ENCODE measurements at regions not wholly inside any gene's neighbourhood (a gene's known extent, or its start where the extent isn't known, plus 50 kb on each side); places are given as distances from the start of the nearest gene placed in this dataset.
"Not testable (repeated sequence)": the region's sequence is repeated elsewhere in the genome, so short reads cannot be mapped to it uniquely, and the experiment has no call there.

DNA sequence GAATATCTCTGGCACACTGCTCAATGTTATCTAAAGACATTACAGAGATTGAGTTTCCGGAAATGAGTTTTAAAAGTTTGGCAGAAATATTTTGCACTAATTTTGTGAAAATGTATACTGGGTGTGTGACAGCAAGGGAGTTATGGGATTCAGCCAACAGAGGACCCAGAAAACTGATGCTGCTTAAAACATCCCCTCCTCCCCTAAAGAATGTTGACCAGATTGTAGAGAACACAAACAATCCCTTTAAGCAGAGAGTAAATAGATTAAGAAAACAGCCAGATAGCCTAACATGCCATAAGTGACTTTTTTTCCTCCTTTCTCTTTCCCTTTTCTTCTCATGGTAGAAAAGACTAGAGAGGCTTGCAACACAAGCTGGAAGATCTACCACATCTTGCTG, 928.0 kb upstream of the ALCAM start:
- Histone ChIP-seq H3K27me3 (no peaks in the 10 kb centered on the region), H3K36me3 (replicated peaks in 1 of 2; ENCODE audit: insufficient read depth in 1 of 2, low read depth in 2 of 2) (no peaks in the 10 kb centered on the region), H3K4me3 (no peak overlapping the region), H3K4me1 (no peaks in the 10 kb centered on the region), H3K27ac (no peak overlapping the region), H3K9me3 (no peaks in the 10 kb centered on the region)
- no peak for TF ChIP-seq POLR2A (IDR thresholded peaks at IDR 0.05)
- TF ChIP-seq, protein P1, sequence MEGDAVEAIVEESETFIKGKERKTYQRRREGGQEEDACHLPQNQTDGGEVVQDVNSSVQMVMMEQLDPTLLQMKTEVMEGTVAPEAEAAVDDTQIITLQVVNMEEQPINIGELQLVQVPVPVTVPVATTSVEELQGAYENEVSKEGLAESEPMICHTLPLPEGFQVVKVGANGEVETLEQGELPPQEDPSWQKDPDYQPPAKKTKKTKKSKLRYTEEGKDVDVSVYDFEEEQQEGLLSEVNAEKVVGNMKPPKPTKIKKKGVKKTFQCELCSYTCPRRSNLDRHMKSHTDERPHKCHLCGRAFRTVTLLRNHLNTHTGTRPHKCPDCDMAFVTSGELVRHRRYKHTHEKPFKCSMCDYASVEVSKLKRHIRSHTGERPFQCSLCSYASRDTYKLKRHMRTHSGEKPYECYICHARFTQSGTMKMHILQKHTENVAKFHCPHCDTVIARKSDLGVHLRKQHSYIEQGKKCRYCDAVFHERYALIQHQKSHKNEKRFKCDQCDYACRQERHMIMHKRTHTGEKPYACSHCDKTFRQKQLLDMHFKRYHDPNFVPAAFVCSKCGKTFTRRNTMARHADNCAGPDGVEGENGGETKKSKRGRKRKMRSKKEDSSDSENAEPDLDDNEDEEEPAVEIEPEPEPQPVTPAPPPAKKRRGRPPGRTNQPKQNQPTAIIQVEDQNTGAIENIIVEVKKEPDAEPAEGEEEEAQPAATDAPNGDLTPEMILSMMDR (IDR thresholded peaks at IDR 0.05) = no peak
- intact Hi-C loops (cut with DNase I) = no loop called here
- ATAC-seq = no peak
- DNase-seq = no peak
- WGBS, 2 donors = 40 to 54% methylated on average over 1 of the region's 1 CpG

DNA sequence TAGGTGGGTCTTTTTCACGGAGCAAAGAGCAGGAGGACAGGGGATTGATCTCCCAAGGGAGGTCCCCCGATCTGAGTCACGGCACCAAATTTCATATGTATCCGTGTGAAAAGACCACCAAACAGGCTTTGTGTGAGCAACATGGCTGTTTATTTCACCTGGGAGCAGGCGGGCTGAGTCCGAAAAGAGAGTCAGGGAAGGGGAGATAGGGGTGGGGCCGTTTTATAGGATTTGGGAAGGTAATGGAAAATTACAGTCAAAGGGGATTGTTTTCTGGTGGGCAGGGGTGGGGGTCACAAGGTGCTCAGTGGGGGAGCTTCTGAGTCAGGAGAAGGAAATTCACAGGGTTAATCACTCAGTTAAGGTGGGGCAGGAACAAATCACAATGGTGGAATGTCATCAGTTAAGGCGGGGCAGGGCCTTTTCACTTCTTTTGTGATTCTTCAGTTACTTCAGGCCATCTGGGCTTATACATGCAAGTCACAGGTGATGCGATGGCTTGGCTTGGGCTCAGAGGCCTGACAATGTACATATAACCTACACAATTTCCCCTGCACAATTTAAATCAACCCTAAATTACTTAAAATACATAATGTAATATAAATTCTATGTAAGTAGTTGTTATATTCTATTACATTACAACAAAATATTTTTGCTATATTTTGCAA, 921.3 kb upstream of the ALCAM start:
- H3K36me3 ChIP-seq (replicated peaks in 1 of 2; ENCODE audit: insufficient read depth in 1 of 2, low read depth in 2 of 2); DNase-seq; H3K27me3 ChIP-seq; intact Hi-C loops (cut with DNase I); H3K9me3 ChIP-seq; H3K4me3 ChIP-seq; ATAC-seq; H3K4me1 ChIP-seq; H3K27ac ChIP-seq: not testable (repeated sequence)
- 77 to 79% methylated on average over 9 of the region's 9 CpGs for WGBS, 2 donors

DNA sequence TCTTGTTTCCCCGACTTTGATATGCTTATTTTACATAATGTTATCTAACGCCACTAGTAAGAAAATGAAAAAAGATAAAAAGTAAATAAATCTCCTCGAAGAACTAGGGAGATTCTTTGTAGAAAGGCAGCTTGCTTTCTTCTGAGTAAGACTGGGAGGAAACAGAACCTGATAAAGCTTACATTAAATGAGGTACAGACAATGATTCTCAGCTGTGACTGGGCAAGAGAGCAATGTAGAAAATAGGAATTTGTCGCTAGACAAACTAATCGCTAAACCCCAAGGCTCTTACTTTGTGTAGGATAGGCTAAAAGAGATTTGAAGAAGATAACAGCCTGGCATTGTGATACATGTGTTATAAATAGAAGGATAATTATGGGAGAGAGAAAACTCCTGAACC, 919.0 kb upstream of the ALCAM start:
- intact Hi-C loops (cut with DNase I) = no loop called here

DNA sequence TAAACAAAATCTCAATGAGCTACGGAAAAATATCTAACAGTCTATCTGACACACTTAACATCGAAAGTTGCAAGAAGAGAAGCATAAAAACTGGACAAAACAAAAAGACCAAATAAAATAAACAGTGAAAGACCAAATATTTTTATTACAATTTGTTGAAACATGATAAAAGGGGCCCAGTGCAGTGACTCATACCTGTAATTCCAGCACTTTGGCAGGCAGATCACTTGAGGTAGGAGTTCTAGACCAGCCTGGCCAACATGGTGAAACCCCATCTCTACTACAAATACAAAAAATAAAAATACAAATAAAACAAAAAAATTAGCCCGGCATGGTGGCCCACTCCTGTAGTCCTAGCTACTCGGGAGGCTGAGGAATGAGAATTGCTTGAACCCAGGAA, 914.0 kb upstream of the ALCAM start:
- ATAC-seq (no peak), DNase-seq (no peak)
- TF ChIP-seq POLR2A (IDR thresholded peaks at IDR 0.05) = no peak
- TF ChIP-seq, protein P1 (IDR thresholded peaks at IDR 0.05) = no peak
- intact Hi-C loops (cut with DNase I) = no loop called here
- Histone ChIP-seq H3K9me3 (no peaks in the 10 kb centered on the region), H3K27me3 (no peaks in the 10 kb centered on the region), H3K27ac (no peak overlapping the region), H3K36me3 (replicated peaks in 1 of 2; ENCODE audit: insufficient read depth in 1 of 2, low read depth in 2 of 2) (no peaks in the 10 kb centered on the region), H3K4me1 (no peaks in the 10 kb centered on the region), H3K4me3 (no peak overlapping the region)
- WGBS, 2 donors = 79 to 83% methylated on average over 4 of the region's 4 CpGs

More for the DNA sequence above, 919.0 kb upstream of the ALCAM start:
- H3K36me3 ChIP-seq (replicated peaks in 1 of 2; ENCODE audit: insufficient read depth in 1 of 2, low read depth in 2 of 2) = no peaks in the 10 kb centered on the region
- H3K4me1 ChIP-seq = no peaks in the 10 kb centered on the region
- no peak for DNase-seq
- no peaks in the 10 kb centered on the region for H3K9me3 ChIP-seq
- TF ChIP-seq, protein P1 (IDR thresholded peaks at IDR 0.05) = no peak
- no peak for TF ChIP-seq POLR2A (IDR thresholded peaks at IDR 0.05)
- no peak overlapping the region for H3K4me3 ChIP-seq
- no peaks in the 10 kb centered on the region for H3K27me3 ChIP-seq
- no peak for ATAC-seq
- no peak overlapping the region for H3K27ac ChIP-seq
- WGBS, 2 donors = 34 to 43% methylated on average over 5 of the region's 5 CpGs

DNA sequence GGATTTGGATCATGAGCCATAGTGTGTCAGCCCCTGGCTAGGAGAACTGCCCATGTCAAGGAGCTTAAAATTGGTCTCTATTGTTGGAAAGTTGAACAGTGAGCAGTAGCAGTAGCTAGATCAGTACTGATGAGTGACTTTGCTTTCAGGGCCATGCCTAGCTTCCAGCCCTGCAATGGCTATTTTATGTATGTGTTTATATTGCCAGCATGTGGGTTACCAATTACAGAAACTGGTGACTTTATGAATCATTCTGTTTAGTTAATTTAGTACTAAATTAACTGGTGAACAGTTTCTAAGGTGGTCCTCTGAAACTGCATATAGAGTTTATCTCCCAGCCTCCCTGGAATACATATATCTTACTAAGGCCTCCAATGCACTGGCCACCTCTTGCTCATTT, 908.1 kb upstream of the ALCAM start:
- H3K27me3 ChIP-seq = no peaks in the 10 kb centered on the region

More for the DNA sequence above, 908.1 kb upstream of the ALCAM start:
- no peak overlapping the region for H3K27ac ChIP-seq
- no peaks in the 10 kb centered on the region for H3K36me3 ChIP-seq (replicated peaks in 1 of 2; ENCODE audit: insufficient read depth in 1 of 2, low read depth in 2 of 2)
- TF ChIP-seq, protein P1 (IDR thresholded peaks at IDR 0.05) = no peak
- no peak for TF ChIP-seq POLR2A (IDR thresholded peaks at IDR 0.05)
- DNase-seq (no peak), ATAC-seq (no peak)
- H3K4me1 ChIP-seq = no peaks in the 10 kb centered on the region
- intact Hi-C loops (cut with DNase I) = no loop called here
- no peaks in the 10 kb centered on the region for H3K9me3 ChIP-seq
- H3K4me3 ChIP-seq = no peak overlapping the region

Data from body of pancreas (tissue), 4 donors.